ENCODE measurements at regions not wholly inside any gene's neighbourhood (a gene's known extent, or its start where the extent isn't known, plus 50 kb on each side); places are given as distances from the start of the nearest gene placed in this dataset.

GRCh38 chr14:98328496-98328895, 943.5 kb downstream of the BCL11B start:
- no peak overlapping the region for H3K27ac ChIP-seq
- no peaks in the 10 kb centered on the region for H4K20me1 ChIP-seq (ENCODE audit: insufficient read depth, poor library complexity, severe bottlenecking)
- WGBS (ENCODE audit: low lambda C conversion rate, missing lambda C conversion rate) = 89% methylated on average over 6 of the region's 6 CpGs
- H3K9me3 ChIP-seq (ENCODE audit: low read depth) = no peaks in the 10 kb centered on the region
- no peaks in the 10 kb centered on the region for H3K9me2 ChIP-seq (replicated peaks; ENCODE audit: insufficient read depth)
- H3K27me3 ChIP-seq = no peaks in the 10 kb centered on the region
- no peaks in the 10 kb centered on the region for H3K36me3 ChIP-seq (replicated peaks; ENCODE audit: insufficient read depth, low read depth)
- TF ChIP-seq CTCF (IDR thresholded peaks at IDR 0.05; ENCODE audit: poor library complexity) = no peak
- TF ChIP-seq EZH2 (IDR thresholded peaks at IDR 0.05; ENCODE audit: borderline replicate concordance) = no peak
- TF ChIP-seq EZH2phosphoT487 (IDR thresholded peaks at IDR 0.05; ENCODE audit: low read depth, severe bottlenecking, unreplicated experiment) = no peak
- H2AFZ ChIP-seq = no peak overlapping the region
- DNase-seq (ENCODE audit: low spot score) = no peak
- no peaks in the 10 kb centered on the region for H3K79me2 ChIP-seq
- peaks cover 3% of the 10 kb centered on the region for H3K4me1 ChIP-seq (ENCODE audit: insufficient read depth)
- no peak overlapping the region for H3K4me2 ChIP-seq
- H3K4me3 ChIP-seq = no peak overlapping the region

DNA sequence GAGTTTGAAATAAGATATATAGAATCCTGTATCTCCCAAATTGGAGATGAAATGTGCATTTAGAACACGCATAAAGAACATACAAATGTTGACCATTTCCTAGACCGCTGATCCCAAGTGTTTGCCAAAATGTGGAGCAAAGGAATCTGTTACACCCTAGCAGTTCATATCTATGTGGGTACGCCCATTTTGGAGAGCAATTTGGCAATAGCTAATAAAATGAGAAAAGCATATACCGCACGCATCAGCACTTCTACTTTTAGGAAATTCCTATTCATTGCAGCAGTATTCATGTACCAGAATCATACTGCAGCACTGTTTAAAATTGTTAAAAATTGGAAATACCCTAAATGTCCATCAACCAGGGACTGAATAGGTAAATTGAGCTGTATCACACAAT, 937.8 kb downstream of the BCL11B start:
- Histone ChIP-seq H3K36me3 (replicated peaks; ENCODE audit: insufficient read depth, low read depth) (no peaks in the 10 kb centered on the region), H3K4me3 (no peak overlapping the region), H4K20me1 (ENCODE audit: insufficient read depth, poor library complexity, severe bottlenecking) (no peaks in the 10 kb centered on the region), H3K79me2 (no peaks in the 10 kb centered on the region), H3K27ac (no peak overlapping the region), H2AFZ (no peak overlapping the region), H3K4me1 (ENCODE audit: insufficient read depth) (no peaks in the 10 kb centered on the region), H3K9me3 (ENCODE audit: low read depth) (no peaks in the 10 kb centered on the region), H3K4me2 (no peak overlapping the region), H3K27me3 (no peaks in the 10 kb centered on the region), H3K9me2 (replicated peaks; ENCODE audit: insufficient read depth) (no peaks in the 10 kb centered on the region)
- WGBS (ENCODE audit: low lambda C conversion rate, missing lambda C conversion rate) = 95% methylated on average over 5 of the region's 5 CpGs
- no peak for DNase-seq (ENCODE audit: low spot score)
- TF ChIP-seq CTCF (IDR thresholded peaks at IDR 0.05; ENCODE audit: poor library complexity) = no peak
- no peak for TF ChIP-seq EZH2 (IDR thresholded peaks at IDR 0.05; ENCODE audit: borderline replicate concordance)
- no peak for TF ChIP-seq EZH2phosphoT487 (IDR thresholded peaks at IDR 0.05; ENCODE audit: low read depth, severe bottlenecking, unreplicated experiment)

GRCh38 chr14:98341211-98341610, 930.8 kb downstream of the BCL11B start:
- Histone ChIP-seq H2AFZ (no peak overlapping the region), H3K4me3 (no peak overlapping the region), H3K4me1 (ENCODE audit: insufficient read depth) (no peaks in the 10 kb centered on the region), H3K9me2 (replicated peaks; ENCODE audit: insufficient read depth) (no peaks in the 10 kb centered on the region), H3K4me2 (no peak overlapping the region), H3K36me3 (replicated peaks; ENCODE audit: insufficient read depth, low read depth) (no peaks in the 10 kb centered on the region), H3K79me2 (no peaks in the 10 kb centered on the region), H4K20me1 (ENCODE audit: insufficient read depth, poor library complexity, severe bottlenecking) (no peaks in the 10 kb centered on the region), H3K9me3 (ENCODE audit: low read depth) (no peaks in the 10 kb centered on the region), H3K27me3 (no peaks in the 10 kb centered on the region), H3K27ac (no peak overlapping the region)
- TF ChIP-seq CTCF (IDR thresholded peaks at IDR 0.05; ENCODE audit: poor library complexity) = no peak
- TF ChIP-seq EZH2 (IDR thresholded peaks at IDR 0.05; ENCODE audit: borderline replicate concordance) = no peak
- WGBS (ENCODE audit: low lambda C conversion rate, missing lambda C conversion rate) = 92% methylated on average over 3 of the region's 3 CpGs
- no peak for DNase-seq (ENCODE audit: low spot score)

DNA sequence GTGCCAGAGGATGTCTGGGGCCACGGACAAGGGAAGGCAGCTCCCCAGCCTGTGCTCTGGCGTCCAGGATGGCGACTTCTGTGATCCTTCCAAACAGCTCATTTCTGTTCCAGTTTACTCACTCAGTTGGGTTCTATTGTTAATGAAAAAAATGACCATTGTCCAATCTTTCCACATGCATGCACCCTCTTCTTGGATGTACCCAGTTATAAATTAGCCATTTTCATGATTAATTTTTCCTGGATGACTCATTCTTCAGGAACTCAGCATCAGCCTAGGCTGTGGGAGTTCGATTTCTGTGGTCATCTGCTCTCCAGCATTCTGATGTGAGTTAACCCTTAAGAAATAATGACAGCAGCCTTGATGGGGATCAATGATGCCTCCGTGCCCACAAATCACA, 926.8 kb downstream of the BCL11B start:
- Histone ChIP-seq H3K27me3 (no peaks in the 10 kb centered on the region), H2AFZ (no peak overlapping the region), H3K79me2 (no peaks in the 10 kb centered on the region), H3K27ac (no peak overlapping the region), H3K4me2 (no peak overlapping the region), H3K4me3 (no peak overlapping the region), H3K4me1 (ENCODE audit: insufficient read depth) (no peaks in the 10 kb centered on the region), H3K9me2 (replicated peaks; ENCODE audit: insufficient read depth) (no peaks in the 10 kb centered on the region), H3K9me3 (ENCODE audit: low read depth) (no peaks in the 10 kb centered on the region), H3K36me3 (replicated peaks; ENCODE audit: insufficient read depth, low read depth) (no peaks in the 10 kb centered on the region), H4K20me1 (ENCODE audit: insufficient read depth, poor library complexity, severe bottlenecking) (no peaks in the 10 kb centered on the region)
- TF ChIP-seq CTCF (IDR thresholded peaks at IDR 0.05; ENCODE audit: poor library complexity) (no peak), EZH2phosphoT487 (IDR thresholded peaks at IDR 0.05; ENCODE audit: low read depth, severe bottlenecking, unreplicated experiment) (no peak)
- DNase-seq (ENCODE audit: low spot score) = no peak
- 70% methylated on average over 5 of the region's 5 CpGs for WGBS (ENCODE audit: low lambda C conversion rate, missing lambda C conversion rate)
